Activated CD4-positive, alpha-beta T cell treated with anti-CD3 and anti-CD28 coated beads, Interleukin-2, amount 10 ng/mL, durations not matched to agents 24 days and 14 days (primary cell): ENCODE measurements at regions not wholly inside any gene's neighbourhood (a gene's known extent, or its start where the extent isn't known, plus 50 kb on each side); places are given as distances from the start of the nearest gene placed in this dataset.
A peak's percentile ranks its signal among the peaks of the same experiment; 100 is the strongest.

ENCODE experiments used
- DNase-seq: peaks from one replicate; pipeline ENCODE4 v3.0.0; 2022
- H3K27ac Mint-ChIP-seq: one replicate; pipeline ENCODE4 v1.8.0; 2022; ENCODE audit warnings: mild to moderate bottlenecking, mixed read lengths
- H3K27me3 Mint-ChIP-seq: one replicate; pipeline ENCODE4 v1.8.0; 2022; ENCODE audit warnings: mixed read lengths
- H3K36me3 Mint-ChIP-seq: one replicate; pipeline ENCODE4 v1.8.0; 2022; ENCODE audit warnings: low read depth, mild to moderate bottlenecking, mixed read lengths
- H3K4me1 Mint-ChIP-seq: one replicate; pipeline ENCODE4 v1.8.0; 2021; ENCODE audit warnings: mixed read lengths
- H3K4me3 Mint-ChIP-seq: one replicate; pipeline ENCODE4 v1.8.0; 2022; ENCODE audit warnings: mild to moderate bottlenecking, moderate library complexity, mixed read lengths
- H3K9me3 Mint-ChIP-seq: one replicate; pipeline ENCODE4 v1.8.0; 2021; ENCODE audit warnings: mixed read lengths
- intact Hi-C: fragments of 100-400 bp; cut with micrococcal nuclease; formaldehyde crosslinking; loops from one replicate; pipeline ENCODE4 v1.15.1; 2023

GRCh38 chr3:130242850-130243569 lies 102.5 kb upstream of the COL6A5 start:
- Mint-ChIP-seq H3K4me1 (no peaks in the 10 kb centered on the region), H3K27me3 (peaks cover 2% of the 10 kb centered on the region), H3K36me3 (no peaks in the 10 kb centered on the region), H3K27ac (no peak overlapping the region), H3K9me3 (no peaks in the 10 kb centered on the region), H3K4me3 (no peak overlapping the region)
- intact Hi-C loops: no loop called here
- DNase-seq: no peak

- intact Hi-C loops: no loop called here
- Mint-ChIP-seq H3K9me3 (no peaks in the 10 kb centered on the region), H3K27ac (no peak overlapping the region), H3K4me3 (no peak overlapping the region), H3K4me1 (no peaks in the 10 kb centered on the region), H3K27me3 (peaks cover 2% of the 10 kb centered on the region), H3K36me3 (no peaks in the 10 kb centered on the region)
- no peak for DNase-seq
These were observed 101.7 kb upstream of the COL6A5 start for GRCh38 chr3:130243808-130244207.

- DNase-seq: no peak
- Mint-ChIP-seq H3K4me1 (no peaks in the 10 kb centered on the region), H3K27ac (no peak overlapping the region), H3K9me3 (no peaks in the 10 kb centered on the region), H3K4me3 (no peak overlapping the region), H3K36me3 (no peaks in the 10 kb centered on the region), H3K27me3 (no peaks in the 10 kb centered on the region)
- intact Hi-C loops: no loop called here
These were observed 94.5 kb upstream of the COL6A5 start for GRCh38 chr3:130250982-130251381.

GRCh38 chr3:130255442-130255841 lies 90.0 kb upstream of the COL6A5 start:
- H3K27ac Mint-ChIP-seq: no peak overlapping the region
- H3K9me3 Mint-ChIP-seq: no peaks in the 10 kb centered on the region
- no peaks in the 10 kb centered on the region for H3K36me3 Mint-ChIP-seq
- no peak for DNase-seq
- no peaks in the 10 kb centered on the region for H3K4me1 Mint-ChIP-seq
- H3K27me3 Mint-ChIP-seq: peaks cover 4% of the 10 kb centered on the region
- intact Hi-C loops: no loop called here
- no peak overlapping the region for H3K4me3 Mint-ChIP-seq

- Mint-ChIP-seq H3K4me3 (no peak overlapping the region), H3K4me1 (no peaks in the 10 kb centered on the region), H3K27me3 (peaks cover 4% of the 10 kb centered on the region), H3K36me3 (no peaks in the 10 kb centered on the region), H3K9me3 (no peaks in the 10 kb centered on the region), H3K27ac (no peak overlapping the region)
- intact Hi-C loops: no loop called here
- no peak for DNase-seq
These were observed 88.6 kb upstream of the COL6A5 start for GRCh38 chr3:130256821-130257340.

GRCh38 chr3:130258532-130258952 lies 86.9 kb upstream of the COL6A5 start:
- H3K9me3 Mint-ChIP-seq: no peaks in the 10 kb centered on the region
- no peaks in the 10 kb centered on the region for H3K4me1 Mint-ChIP-seq
- no peak overlapping the region for H3K27ac Mint-ChIP-seq
- H3K4me3 Mint-ChIP-seq: no peak overlapping the region
- H3K36me3 Mint-ChIP-seq: no peaks in the 10 kb centered on the region
- H3K27me3 Mint-ChIP-seq: peaks cover 4% of the 10 kb centered on the region
- no peak for DNase-seq
- intact Hi-C loops: no loop called here

- Mint-ChIP-seq H3K36me3 (no peaks in the 10 kb centered on the region), H3K9me3 (no peaks in the 10 kb centered on the region), H3K4me3 (no peak overlapping the region), H3K27me3 (peaks cover 4% of the 10 kb centered on the region), H3K4me1 (no peaks in the 10 kb centered on the region), H3K27ac (no peak overlapping the region)
- DNase-seq: no peak
- intact Hi-C loops: no loop called here
These were observed 86.2 kb upstream of the COL6A5 start for GRCh38 chr3:130259166-130259874.

GRCh38 chr3:130260918-130261317 lies 84.6 kb upstream of the COL6A5 start:
- Mint-ChIP-seq H3K4me1 (no peaks in the 10 kb centered on the region), H3K9me3 (no peaks in the 10 kb centered on the region), H3K36me3 (no peaks in the 10 kb centered on the region), H3K27me3 (peaks cover 4% of the 10 kb centered on the region), H3K27ac (no peak overlapping the region), H3K4me3 (no peak overlapping the region)
- intact Hi-C loops: no loop called here
- DNase-seq: no peak

GRCh38 chr3:130263708-130264107 lies 81.8 kb upstream of the COL6A5 start:
- H3K9me3 Mint-ChIP-seq: no peaks in the 10 kb centered on the region
- H3K36me3 Mint-ChIP-seq: no peaks in the 10 kb centered on the region
- no peak for DNase-seq
- H3K27me3 Mint-ChIP-seq: peaks cover 2% of the 10 kb centered on the region
- H3K4me3 Mint-ChIP-seq: no peak overlapping the region
- no peaks in the 10 kb centered on the region for H3K4me1 Mint-ChIP-seq
- intact Hi-C loops: no loop called here
- no peak overlapping the region for H3K27ac Mint-ChIP-seq

GRCh38 chr3:130266817-130267216 lies 78.7 kb upstream of the COL6A5 start:
- H3K36me3 Mint-ChIP-seq: no peaks in the 10 kb centered on the region
- H3K27ac Mint-ChIP-seq: no peak overlapping the region
- DNase-seq: no peak
- no peaks in the 10 kb centered on the region for H3K9me3 Mint-ChIP-seq
- intact Hi-C loops: no loop called here
- no peaks in the 10 kb centered on the region for H3K4me1 Mint-ChIP-seq
- H3K27me3 Mint-ChIP-seq: peaks cover 8% of the 10 kb centered on the region
- no peak overlapping the region for H3K4me3 Mint-ChIP-seq

GRCh38 chr3:130276203-130276803 lies 69.2 kb upstream of the COL6A5 start:
- Mint-ChIP-seq H3K4me3 (no peak overlapping the region), H3K27me3 (peaks cover 6% of the 10 kb centered on the region), H3K36me3 (no peaks in the 10 kb centered on the region), H3K9me3 (no peaks in the 10 kb centered on the region), H3K4me1 (no peaks in the 10 kb centered on the region), H3K27ac (no peak overlapping the region)
- DNase-seq: peak; percentile 66
- intact Hi-C loops: loop anchor here (5.0 kb wide), 1 partner anchor 261 kb away; no protein-coding TSS in a partner anchor

- H3K4me3 Mint-ChIP-seq: no peak overlapping the region
- no peak overlapping the region for H3K27ac Mint-ChIP-seq
- no peaks in the 10 kb centered on the region for H3K9me3 Mint-ChIP-seq
- intact Hi-C loops: no loop called here
- DNase-seq: no peak
- no peaks in the 10 kb centered on the region for H3K4me1 Mint-ChIP-seq
- H3K36me3 Mint-ChIP-seq: no peaks in the 10 kb centered on the region
- H3K27me3 Mint-ChIP-seq: peaks cover 13% of the 10 kb centered on the region
These were observed 56.8 kb upstream of the COL6A5 start for GRCh38 chr3:130288670-130289069.

- intact Hi-C loops: no loop called here
- Mint-ChIP-seq H3K9me3 (no peaks in the 10 kb centered on the region), H3K4me1 (no peaks in the 10 kb centered on the region), H3K27me3 (peaks cover 11% of the 10 kb centered on the region), H3K27ac (no peak overlapping the region), H3K36me3 (no peaks in the 10 kb centered on the region), H3K4me3 (no peak overlapping the region)
- no peak for DNase-seq
These were observed 54.3 kb upstream of the COL6A5 start for GRCh38 chr3:130291148-130291547.

- Mint-ChIP-seq H3K27ac (no peak overlapping the region), H3K9me3 (no peaks in the 10 kb centered on the region), H3K27me3 (peaks cover 11% of the 10 kb centered on the region), H3K4me3 (no peak overlapping the region), H3K4me1 (no peaks in the 10 kb centered on the region), H3K36me3 (no peaks in the 10 kb centered on the region)
- no peak for DNase-seq
- intact Hi-C loops: no loop called here
These were observed 52.2 kb upstream of the COL6A5 start for GRCh38 chr3:130293247-130293646.
